Memory B cell (primary cell): ENCODE measurements at regions not wholly inside any gene's neighbourhood (a gene's known extent, or its start where the extent isn't known, plus 50 kb on each side); places are given as distances from the start of the nearest gene placed in this dataset.

Experiments
- ATAC-seq: fragments of 150-1000 bp; cut with Tn5 transposase; 2 replicates; pipeline ENCODE4 v1.10.0; 2021; ENCODE audit warnings: low read depth, mild to moderate bottlenecking, moderate library complexity
- DNase-seq, 2 donors: peaks; one replicate each; pipeline ENCODE4 v3.0.0; 2022; ENCODE audit warnings: low spot score in 2 of 2
- H3K27ac Mint-ChIP-seq: one replicate; pipeline ENCODE4 v1.8.0; 2022; ENCODE audit warnings: mild to moderate bottlenecking, moderate library complexity, mixed read lengths
- H3K27me3 Mint-ChIP-seq: one replicate; pipeline ENCODE4 v1.8.0; 2022; ENCODE audit warnings: mixed read lengths
- H3K36me3 Mint-ChIP-seq: one replicate; pipeline ENCODE4 v1.8.0; 2022; ENCODE audit warnings: mild to moderate bottlenecking, mixed read lengths
- H3K4me1 Mint-ChIP-seq: one replicate; pipeline ENCODE4 v1.8.0; 2022; ENCODE audit warnings: mixed read lengths
- H3K4me3 Mint-ChIP-seq: one replicate; pipeline ENCODE4 v1.8.0; 2022; ENCODE audit warnings: mild to moderate bottlenecking, moderate library complexity, mixed read lengths
- H3K9me3 Mint-ChIP-seq: one replicate; pipeline ENCODE4 v1.8.0; 2022; ENCODE audit warnings: mixed read lengths

DNA sequence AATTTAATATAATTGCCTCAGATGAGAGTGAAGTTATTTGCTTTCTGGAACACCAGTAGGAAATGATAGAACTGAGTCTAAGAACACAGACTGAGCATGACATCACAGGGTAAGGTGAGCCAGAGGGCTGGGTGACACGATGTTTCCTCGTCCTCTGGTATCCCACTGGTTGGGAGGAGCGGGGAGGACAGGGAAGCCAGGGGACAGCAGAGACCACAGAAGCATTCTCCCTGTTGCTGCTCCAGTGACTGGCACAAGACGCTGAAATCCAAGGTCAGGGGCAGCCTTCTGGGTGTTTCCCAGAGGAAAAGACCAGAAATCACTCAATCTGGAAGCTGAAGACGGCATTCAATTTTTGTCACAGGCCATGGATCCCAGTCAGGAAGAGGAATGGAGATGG, 363.4 kb upstream of the SOX11 start:
- ATAC-seq (no peak), DNase-seq (no peak)
- Mint-ChIP-seq H3K36me3 (no peaks in the 10 kb centered on the region), H3K27me3 (no peaks in the 10 kb centered on the region), H3K4me1 (no peaks in the 10 kb centered on the region), H3K4me3 (no peak overlapping the region), H3K27ac (no peak overlapping the region), H3K9me3 (peaks cover 2% of the 10 kb centered on the region)

DNA sequence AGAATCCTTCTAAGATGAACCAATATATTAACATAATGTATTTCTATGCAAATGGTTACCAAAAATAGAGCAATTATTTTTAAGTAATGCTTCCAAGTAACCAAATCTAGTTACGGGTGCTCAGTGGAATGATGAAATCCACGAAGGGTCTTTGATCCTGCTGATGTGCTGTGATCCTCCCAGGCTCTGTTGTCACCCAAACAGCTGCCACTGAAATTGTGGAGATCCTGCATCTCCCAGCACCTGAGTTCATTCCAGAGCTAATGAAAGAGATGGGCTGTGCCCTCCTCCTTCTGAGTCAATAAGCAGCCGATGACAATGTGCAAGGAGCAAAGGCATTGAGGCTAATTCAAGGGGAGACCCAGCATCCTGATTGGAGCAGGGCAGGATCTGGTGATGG, 362.4 kb upstream of the SOX11 start:
- ATAC-seq (no peak), DNase-seq (no peak)
- H3K27me3 Mint-ChIP-seq = no peaks in the 10 kb centered on the region
- no peak overlapping the region for H3K4me3 Mint-ChIP-seq
- H3K36me3 Mint-ChIP-seq = no peaks in the 10 kb centered on the region
- H3K27ac Mint-ChIP-seq = no peak overlapping the region
- H3K9me3 Mint-ChIP-seq = peaks cover 3% of the 10 kb centered on the region
- H3K4me1 Mint-ChIP-seq = no peaks in the 10 kb centered on the region

DNA sequence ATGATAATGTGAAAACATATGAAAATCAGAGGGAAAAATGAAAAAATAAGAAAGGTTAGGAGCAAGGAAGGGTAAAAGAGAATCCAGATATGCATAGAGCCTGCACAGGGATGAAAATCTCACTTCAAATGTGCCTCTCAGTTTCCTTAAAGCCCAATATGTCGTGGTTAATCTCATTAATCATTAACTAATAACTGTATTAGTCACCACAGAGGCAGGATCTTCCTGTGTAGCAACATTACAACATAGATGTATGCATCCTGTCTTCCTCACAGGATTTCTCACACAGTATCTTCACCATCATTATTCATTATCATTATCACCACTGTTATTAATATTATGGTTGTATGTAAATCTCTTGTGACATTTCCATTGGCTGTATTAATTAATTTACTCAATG, 361.2 kb upstream of the SOX11 start:
- Mint-ChIP-seq H3K9me3 (peaks cover 1% of the 10 kb centered on the region), H3K4me3 (no peak overlapping the region), H3K27ac (no peak overlapping the region), H3K36me3 (no peaks in the 10 kb centered on the region), H3K4me1 (no peaks in the 10 kb centered on the region), H3K27me3 (no peaks in the 10 kb centered on the region)
- DNase-seq (no peak), ATAC-seq (no peak)

DNA sequence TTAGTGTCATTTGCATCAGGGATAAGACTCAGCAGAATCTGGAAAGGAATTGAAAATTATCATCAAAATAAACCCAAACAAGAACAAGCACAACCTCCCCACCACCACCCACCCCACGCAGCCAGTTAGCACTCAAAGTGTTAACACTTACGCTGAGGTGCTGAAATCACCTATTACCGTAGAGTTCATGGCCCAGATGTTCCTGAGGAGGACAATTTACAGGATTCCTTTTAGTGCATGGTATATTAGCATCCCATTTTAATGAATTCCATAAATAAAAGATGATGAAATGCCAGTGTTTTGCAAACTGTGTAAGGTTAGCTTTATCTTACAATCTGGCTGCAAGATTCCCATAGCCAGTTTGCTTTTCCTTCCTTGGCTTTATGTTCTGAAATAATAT, 359.3 kb upstream of the SOX11 start:
- no peak overlapping the region for H3K4me3 Mint-ChIP-seq
- H3K4me1 Mint-ChIP-seq = no peaks in the 10 kb centered on the region
- ATAC-seq (no peak), DNase-seq (no peak)
- no peaks in the 10 kb centered on the region for H3K36me3 Mint-ChIP-seq
- no peaks in the 10 kb centered on the region for H3K27me3 Mint-ChIP-seq
- H3K9me3 Mint-ChIP-seq = peaks cover 1% of the 10 kb centered on the region
- H3K27ac Mint-ChIP-seq = no peak overlapping the region

DNA sequence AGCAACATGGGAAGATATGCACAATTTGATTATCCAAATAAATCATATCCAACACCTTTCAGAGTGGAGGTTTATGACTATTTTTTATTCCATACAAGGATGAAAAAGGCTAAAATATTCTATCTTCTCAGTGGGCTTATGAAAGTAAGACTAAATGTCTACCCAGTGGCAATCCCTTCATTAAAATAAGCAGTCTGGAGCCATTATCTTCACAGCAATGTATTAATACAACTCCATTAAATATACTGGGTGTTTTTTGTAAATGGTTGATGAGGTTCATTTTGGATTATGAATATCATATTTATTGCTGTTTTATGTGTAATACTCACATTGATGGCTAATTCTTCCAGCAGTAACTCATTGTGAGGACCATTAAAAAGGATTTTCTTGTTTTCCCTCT, 352.7 kb upstream of the SOX11 start:
- Mint-ChIP-seq H3K9me3 (peaks cover 6% of the 10 kb centered on the region), H3K27me3 (peaks cover 3% of the 10 kb centered on the region), H3K27ac (no peak overlapping the region), H3K4me1 (no peaks in the 10 kb centered on the region), H3K36me3 (no peaks in the 10 kb centered on the region), H3K4me3 (no peak overlapping the region)
- DNase-seq (no peak), ATAC-seq (no peak)

DNA sequence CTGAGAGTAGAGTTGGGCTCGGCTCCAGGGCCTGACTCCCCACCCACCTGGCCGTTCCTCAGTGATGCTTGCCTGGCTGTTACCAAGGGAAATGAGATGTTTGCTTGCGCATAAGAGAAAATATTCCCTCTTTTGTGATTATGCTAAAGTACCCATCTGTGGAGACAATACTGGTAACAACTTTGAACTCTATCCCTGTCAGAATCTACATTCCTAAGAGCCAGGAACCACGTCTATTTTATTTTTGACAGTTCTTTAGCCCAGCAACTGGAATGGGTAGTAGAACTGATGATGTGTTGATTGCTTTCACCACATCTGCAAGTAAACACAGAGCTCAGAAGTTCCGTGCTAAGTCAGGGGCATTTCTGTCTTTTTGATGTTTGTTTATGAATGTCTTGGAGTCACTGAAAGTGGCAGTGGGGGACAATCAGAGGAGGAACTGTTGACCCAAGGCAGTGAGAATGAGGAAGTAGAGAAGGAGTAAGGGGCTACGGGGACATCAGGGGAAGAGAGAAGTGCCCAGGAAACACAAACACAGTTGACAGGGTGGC, 348.3 kb upstream of the SOX11 start:
- DNase-seq = no peak
- Mint-ChIP-seq H3K4me3 (no peak overlapping the region), H3K9me3 (peaks cover 8% of the 10 kb centered on the region), H3K27ac (no peak overlapping the region), H3K4me1 (no peaks in the 10 kb centered on the region), H3K27me3 (peaks cover 3% of the 10 kb centered on the region), H3K36me3 (no peaks in the 10 kb centered on the region)
- no peak for ATAC-seq

GRCh38 chr2:5352286-5352685, 339.9 kb upstream of the SOX11 start:
- DNase-seq (no peak), ATAC-seq (no peak)
- H3K27me3 Mint-ChIP-seq = no peaks in the 10 kb centered on the region
- H3K36me3 Mint-ChIP-seq = no peaks in the 10 kb centered on the region
- H3K4me1 Mint-ChIP-seq = no peaks in the 10 kb centered on the region
- H3K9me3 Mint-ChIP-seq = peaks cover 3% of the 10 kb centered on the region
- no peak overlapping the region for H3K4me3 Mint-ChIP-seq
- H3K27ac Mint-ChIP-seq = no peak overlapping the region

DNA sequence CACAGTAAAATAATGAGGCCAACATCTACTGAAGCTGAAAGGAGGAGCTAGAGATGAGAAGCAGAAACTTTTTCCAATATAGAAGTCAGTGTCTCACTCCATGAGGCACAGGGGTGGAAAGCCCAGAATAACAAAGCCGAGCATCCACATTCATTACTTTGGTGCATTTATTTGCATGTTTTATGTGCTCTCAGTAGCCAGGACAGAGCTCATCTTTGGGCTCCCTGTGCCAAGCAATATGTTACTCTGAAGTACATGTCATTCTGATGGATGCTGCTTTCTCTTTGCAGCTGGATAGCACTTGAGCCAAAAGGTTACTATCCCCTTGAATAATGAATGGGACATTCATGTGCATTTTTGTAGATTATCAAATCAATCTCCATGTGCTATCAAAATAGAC, 338.6 kb upstream of the SOX11 start:
- no peak overlapping the region for H3K27ac Mint-ChIP-seq

DNA sequence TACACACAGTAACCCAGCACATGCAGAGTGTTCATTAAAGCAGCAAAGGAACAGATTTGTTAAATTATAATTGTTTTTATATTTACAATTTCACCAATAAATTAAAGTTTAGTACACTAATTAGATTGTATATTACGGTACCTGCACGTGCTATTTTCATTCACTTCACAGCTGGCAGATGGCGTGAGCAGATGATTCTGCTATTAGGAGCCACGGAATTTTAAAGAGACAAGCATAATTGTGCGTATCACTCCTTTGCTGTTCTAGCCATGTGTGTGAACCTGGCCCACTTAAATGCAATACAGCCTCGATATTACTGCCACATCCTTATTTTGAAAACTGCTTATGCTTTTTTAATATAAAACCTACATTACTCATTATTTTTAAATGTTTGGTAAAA, 332.8 kb upstream of the SOX11 start:
- Mint-ChIP-seq H3K4me1 (no peaks in the 10 kb centered on the region), H3K27me3 (no peaks in the 10 kb centered on the region), H3K9me3 (peaks cover 2% of the 10 kb centered on the region), H3K4me3 (no peak overlapping the region), H3K36me3 (no peaks in the 10 kb centered on the region), H3K27ac (no peak overlapping the region)
- ATAC-seq (no peak), DNase-seq (no peak)

More for the DNA sequence above, 338.6 kb upstream of the SOX11 start:
- Mint-ChIP-seq H3K4me1 (no peaks in the 10 kb centered on the region), H3K36me3 (no peaks in the 10 kb centered on the region), H3K9me3 (no peaks in the 10 kb centered on the region), H3K4me3 (no peak overlapping the region), H3K27me3 (no peaks in the 10 kb centered on the region)
- no peak for ATAC-seq
- no peak for DNase-seq

- H3K4me1 Mint-ChIP-seq = no peaks in the 10 kb centered on the region
- no peaks in the 10 kb centered on the region for H3K36me3 Mint-ChIP-seq
- H3K27ac Mint-ChIP-seq = no peak overlapping the region
- DNase-seq = no peak
- H3K9me3 Mint-ChIP-seq = peaks cover 2% of the 10 kb centered on the region
- no peaks in the 10 kb centered on the region for H3K27me3 Mint-ChIP-seq
- H3K4me3 Mint-ChIP-seq = no peak overlapping the region
- no peak for ATAC-seq
Measured at GRCh38 chr2:5360081-5360480, 332.1 kb upstream of the SOX11 start.

DNA sequence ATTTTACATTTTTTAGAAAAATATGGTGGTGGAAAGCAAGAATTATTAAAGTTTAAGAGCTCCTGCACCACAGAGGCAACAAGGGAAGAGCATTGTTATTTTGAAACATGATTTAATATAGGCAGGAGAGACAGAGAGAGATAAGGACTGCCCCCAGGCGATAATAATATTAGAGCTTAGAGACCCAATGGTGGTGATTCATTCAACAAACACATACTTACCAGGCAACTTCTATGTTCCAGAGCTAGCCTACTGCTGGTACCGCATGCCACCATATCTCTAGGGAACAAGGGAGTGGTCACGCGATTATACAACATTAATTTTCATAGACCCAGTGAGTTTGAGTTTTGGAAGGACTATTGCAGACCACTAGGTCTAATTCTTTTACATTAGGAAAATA, 327.8 kb upstream of the SOX11 start:
- no peaks in the 10 kb centered on the region for H3K36me3 Mint-ChIP-seq
- H3K27ac Mint-ChIP-seq = no peak overlapping the region
- no peaks in the 10 kb centered on the region for H3K4me1 Mint-ChIP-seq
- H3K4me3 Mint-ChIP-seq = no peak overlapping the region
- H3K9me3 Mint-ChIP-seq = no peaks in the 10 kb centered on the region
- DNase-seq = no peak
- no peak for ATAC-seq
- H3K27me3 Mint-ChIP-seq = no peaks in the 10 kb centered on the region

- DNase-seq (peak; percentile 3 to 26), ATAC-seq (peak; percentile 44)
- Mint-ChIP-seq H3K27ac (no peak overlapping the region), H3K4me3 (no peak overlapping the region), H3K27me3 (no peaks in the 10 kb centered on the region), H3K36me3 (no peaks in the 10 kb centered on the region), H3K9me3 (no peaks in the 10 kb centered on the region), H3K4me1 (no peaks in the 10 kb centered on the region)
Measured at GRCh38 chr2:5365871-5366461, 326.2 kb upstream of the SOX11 start.

GRCh38 chr2:5367321-5367720, 324.9 kb upstream of the SOX11 start:
- Mint-ChIP-seq H3K4me1 (no peaks in the 10 kb centered on the region), H3K4me3 (no peak overlapping the region), H3K27ac (no peak overlapping the region), H3K27me3 (no peaks in the 10 kb centered on the region), H3K9me3 (no peaks in the 10 kb centered on the region), H3K36me3 (no peaks in the 10 kb centered on the region)
- ATAC-seq (no peak), DNase-seq (no peak)

DNA sequence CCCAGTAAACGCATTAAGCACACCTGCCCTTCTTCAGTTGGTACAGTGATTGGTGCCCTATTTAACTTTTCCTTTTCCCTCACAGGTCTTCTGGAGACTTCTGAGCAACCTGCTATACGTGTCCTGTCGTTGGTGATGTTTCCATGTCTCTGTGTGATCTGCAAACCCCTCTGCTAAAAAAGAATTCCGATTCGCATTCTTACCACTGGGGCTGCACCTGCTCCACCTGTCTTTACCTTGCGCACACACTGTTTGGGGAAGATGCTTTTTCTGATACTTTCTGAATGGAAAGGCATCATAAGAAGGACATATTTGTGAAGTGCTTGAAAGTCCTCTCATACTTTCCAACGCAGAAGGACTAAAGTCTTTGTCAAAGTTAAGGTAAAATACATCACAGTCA, 323.9 kb upstream of the SOX11 start:
- ATAC-seq (no peak), DNase-seq (no peak)
- Mint-ChIP-seq H3K4me1 (no peaks in the 10 kb centered on the region), H3K27me3 (no peaks in the 10 kb centered on the region), H3K27ac (no peak overlapping the region), H3K4me3 (no peak overlapping the region), H3K36me3 (no peaks in the 10 kb centered on the region), H3K9me3 (no peaks in the 10 kb centered on the region)

DNA sequence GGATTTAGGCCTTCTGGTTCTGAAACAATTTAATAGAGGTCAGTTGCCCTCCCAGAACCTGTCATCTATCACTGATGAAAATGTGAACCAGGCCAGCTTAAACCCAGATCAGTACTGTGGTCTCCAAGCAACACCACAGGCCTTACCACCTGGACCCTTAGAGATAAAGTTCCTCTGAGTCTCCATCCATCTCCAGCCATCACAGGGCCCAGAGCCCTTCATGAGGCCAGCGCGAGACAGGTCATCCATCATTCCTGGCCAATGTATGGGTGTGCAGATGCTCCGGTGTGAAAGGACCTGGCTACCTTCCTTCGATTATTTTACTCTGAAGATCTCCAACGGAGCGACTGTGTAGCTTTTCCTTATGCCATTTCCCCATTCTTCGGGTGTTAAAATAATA, 322.7 kb upstream of the SOX11 start:
- H3K4me3 Mint-ChIP-seq = no peak overlapping the region
- no peak overlapping the region for H3K27ac Mint-ChIP-seq
- no peaks in the 10 kb centered on the region for H3K36me3 Mint-ChIP-seq
- H3K4me1 Mint-ChIP-seq = no peaks in the 10 kb centered on the region
- DNase-seq (no peak), ATAC-seq (no peak)
- no peaks in the 10 kb centered on the region for H3K27me3 Mint-ChIP-seq
- H3K9me3 Mint-ChIP-seq = no peaks in the 10 kb centered on the region
